Loucy (cell line): ENCODE measurements at regions not wholly inside any gene's neighbourhood (a gene's known extent, or its start where the extent isn't known, plus 50 kb on each side); places are given as distances from the start of the nearest gene placed in this dataset.

Experiments used
- EZH2phosphoT487 ChIP-seq: fragments of 200-600 bp; IDR thresholded peaks from 2 replicates; pipeline ENCODE4 v1.6.1; 2018; ENCODE audit warnings: antibody characterized with exemption, mild to moderate bottlenecking, moderate library complexity, borderline replicate concordance
- TF ChIP-seq, protein P1 (sequence below): fragments of 200-600 bp; sonication (generic); conservative IDR thresholded peaks from 2 replicates; pipeline ENCODE4 v1.5.1; 2014; ENCODE audit warnings: mild to moderate bottlenecking, antibody characterized with exemption, low read length

DNA sequence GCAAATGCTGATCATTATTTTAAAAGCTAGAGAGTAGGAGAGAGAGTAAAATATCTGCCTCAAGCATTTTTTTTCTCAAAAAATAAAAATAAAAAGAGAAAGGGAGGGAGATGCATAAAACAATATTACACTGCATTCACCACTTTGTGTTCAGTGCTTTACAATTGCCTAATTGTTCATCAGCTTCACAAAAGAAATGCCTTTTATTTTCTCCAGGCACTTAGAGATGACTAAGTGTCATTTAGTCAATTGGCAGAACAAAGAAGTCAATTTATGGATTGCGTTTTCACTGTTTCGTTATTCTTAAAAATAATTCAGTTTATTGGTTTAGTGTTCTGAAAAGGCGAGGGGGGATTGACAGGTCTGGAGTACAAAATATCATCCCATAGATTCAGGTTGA lies 232.5 kb upstream of the CCNH start:
- TF ChIP-seq, protein P1, sequence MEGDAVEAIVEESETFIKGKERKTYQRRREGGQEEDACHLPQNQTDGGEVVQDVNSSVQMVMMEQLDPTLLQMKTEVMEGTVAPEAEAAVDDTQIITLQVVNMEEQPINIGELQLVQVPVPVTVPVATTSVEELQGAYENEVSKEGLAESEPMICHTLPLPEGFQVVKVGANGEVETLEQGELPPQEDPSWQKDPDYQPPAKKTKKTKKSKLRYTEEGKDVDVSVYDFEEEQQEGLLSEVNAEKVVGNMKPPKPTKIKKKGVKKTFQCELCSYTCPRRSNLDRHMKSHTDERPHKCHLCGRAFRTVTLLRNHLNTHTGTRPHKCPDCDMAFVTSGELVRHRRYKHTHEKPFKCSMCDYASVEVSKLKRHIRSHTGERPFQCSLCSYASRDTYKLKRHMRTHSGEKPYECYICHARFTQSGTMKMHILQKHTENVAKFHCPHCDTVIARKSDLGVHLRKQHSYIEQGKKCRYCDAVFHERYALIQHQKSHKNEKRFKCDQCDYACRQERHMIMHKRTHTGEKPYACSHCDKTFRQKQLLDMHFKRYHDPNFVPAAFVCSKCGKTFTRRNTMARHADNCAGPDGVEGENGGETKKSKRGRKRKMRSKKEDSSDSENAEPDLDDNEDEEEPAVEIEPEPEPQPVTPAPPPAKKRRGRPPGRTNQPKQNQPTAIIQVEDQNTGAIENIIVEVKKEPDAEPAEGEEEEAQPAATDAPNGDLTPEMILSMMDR: no peak
- no peak for TF ChIP-seq EZH2phosphoT487
